ENCODE measurements at regions not wholly inside any gene's neighbourhood (a gene's known extent, or its start where the extent isn't known, plus 50 kb on each side); places are given as distances from the start of the nearest gene placed in this dataset.

DNA sequence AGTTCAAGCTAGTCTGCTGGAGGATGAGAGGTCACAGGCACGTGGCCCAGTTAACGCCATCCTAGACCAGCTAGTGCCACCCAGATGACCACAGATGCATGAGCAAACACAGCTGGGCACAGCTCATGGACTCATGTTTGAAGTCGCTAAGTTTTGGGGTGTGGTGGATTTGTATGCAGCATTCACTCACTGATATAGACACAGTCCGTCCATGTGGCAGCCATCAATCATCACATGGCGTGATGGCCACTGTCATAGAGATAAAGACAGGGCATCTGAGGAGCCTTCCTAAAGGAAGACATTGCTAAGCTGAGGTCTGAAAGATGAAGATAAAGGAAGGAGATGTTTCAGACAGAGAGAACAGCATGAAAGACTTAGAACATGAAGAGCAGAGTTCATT lies 154.4 kb upstream of the JAG1 start:
- no peak for TF ChIP-seq POLR2A (IDR thresholded peaks at IDR 0.05)
- TF ChIP-seq, protein P1, sequence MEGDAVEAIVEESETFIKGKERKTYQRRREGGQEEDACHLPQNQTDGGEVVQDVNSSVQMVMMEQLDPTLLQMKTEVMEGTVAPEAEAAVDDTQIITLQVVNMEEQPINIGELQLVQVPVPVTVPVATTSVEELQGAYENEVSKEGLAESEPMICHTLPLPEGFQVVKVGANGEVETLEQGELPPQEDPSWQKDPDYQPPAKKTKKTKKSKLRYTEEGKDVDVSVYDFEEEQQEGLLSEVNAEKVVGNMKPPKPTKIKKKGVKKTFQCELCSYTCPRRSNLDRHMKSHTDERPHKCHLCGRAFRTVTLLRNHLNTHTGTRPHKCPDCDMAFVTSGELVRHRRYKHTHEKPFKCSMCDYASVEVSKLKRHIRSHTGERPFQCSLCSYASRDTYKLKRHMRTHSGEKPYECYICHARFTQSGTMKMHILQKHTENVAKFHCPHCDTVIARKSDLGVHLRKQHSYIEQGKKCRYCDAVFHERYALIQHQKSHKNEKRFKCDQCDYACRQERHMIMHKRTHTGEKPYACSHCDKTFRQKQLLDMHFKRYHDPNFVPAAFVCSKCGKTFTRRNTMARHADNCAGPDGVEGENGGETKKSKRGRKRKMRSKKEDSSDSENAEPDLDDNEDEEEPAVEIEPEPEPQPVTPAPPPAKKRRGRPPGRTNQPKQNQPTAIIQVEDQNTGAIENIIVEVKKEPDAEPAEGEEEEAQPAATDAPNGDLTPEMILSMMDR (IDR thresholded peaks at IDR 0.05), result no peak
- Histone ChIP-seq H3K4me1 (no peaks in the 10 kb centered on the region), H3K27me3 (no peaks in the 10 kb centered on the region), H3K27ac (no peak overlapping the region), H3K9me3 (no peaks in the 10 kb centered on the region), H3K36me3 (no peaks in the 10 kb centered on the region), H3K4me3 (no peak overlapping the region)
- no peak for DNase-seq

DNA sequence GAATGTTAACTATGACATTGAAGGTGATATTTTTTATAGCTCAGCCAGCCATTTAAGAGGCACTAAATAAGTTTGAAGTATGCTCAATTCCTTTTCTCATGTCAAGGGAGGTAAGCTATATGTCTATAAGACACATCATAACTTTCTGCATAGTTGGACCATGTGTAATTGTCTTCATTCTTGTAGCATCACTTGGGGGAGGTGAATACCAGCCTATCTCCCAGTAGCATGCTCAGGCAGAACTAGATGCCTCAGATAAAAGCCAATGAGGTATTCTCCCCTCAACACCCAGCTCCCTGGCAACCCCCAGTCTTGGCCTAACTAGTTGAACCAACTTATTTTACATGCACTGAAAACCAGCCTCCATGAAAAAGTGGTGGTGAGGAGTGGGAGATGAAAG lies 158.3 kb upstream of the JAG1 start:
- H3K36me3 ChIP-seq, result no peaks in the 10 kb centered on the region
- no peak overlapping the region for H3K4me3 ChIP-seq
- H3K4me1 ChIP-seq, result no peaks in the 10 kb centered on the region
- no peaks in the 10 kb centered on the region for H3K9me3 ChIP-seq
- no peak for DNase-seq
- H3K27ac ChIP-seq, result no peak overlapping the region
- H3K27me3 ChIP-seq, result no peaks in the 10 kb centered on the region
- TF ChIP-seq POLR2A (IDR thresholded peaks at IDR 0.05), result no peak
- TF ChIP-seq, protein P1 (IDR thresholded peaks at IDR 0.05), result no peak

DNA sequence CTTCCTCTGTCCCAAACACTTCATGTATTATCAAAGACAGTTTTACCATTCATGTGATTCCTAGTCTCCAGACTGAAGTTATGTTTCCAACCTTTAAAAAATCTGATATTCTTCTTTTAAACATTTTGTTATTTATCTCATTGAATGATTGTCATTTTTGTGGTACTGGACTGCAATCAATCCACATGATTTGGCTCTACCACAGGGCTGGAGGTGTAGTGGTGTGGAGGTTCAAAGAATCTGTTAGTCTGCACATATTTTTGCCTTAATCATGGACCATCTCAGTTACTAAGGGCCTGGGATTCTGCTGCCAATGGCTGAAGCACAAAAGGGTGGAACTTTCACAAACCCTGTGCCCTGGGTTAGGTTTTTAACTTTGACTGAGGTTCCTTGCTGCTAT lies 164.1 kb upstream of the JAG1 start:
- peaks cover 0 to 5% (median 0%) of the 10 kb centered on the region in 4 donors for H3K9me3 ChIP-seq
- no peak for DNase-seq
- TF ChIP-seq POLR2A (IDR thresholded peaks at IDR 0.05), result no peak
- TF ChIP-seq, protein P1 (IDR thresholded peaks at IDR 0.05), result no peak
- H3K27me3 ChIP-seq, result no peaks in the 10 kb centered on the region
- no peak overlapping the region for H3K4me3 ChIP-seq
- H3K27ac ChIP-seq, result no peak overlapping the region
- no peaks in the 10 kb centered on the region for H3K4me1 ChIP-seq
- H3K36me3 ChIP-seq, result no peaks in the 10 kb centered on the region

DNA sequence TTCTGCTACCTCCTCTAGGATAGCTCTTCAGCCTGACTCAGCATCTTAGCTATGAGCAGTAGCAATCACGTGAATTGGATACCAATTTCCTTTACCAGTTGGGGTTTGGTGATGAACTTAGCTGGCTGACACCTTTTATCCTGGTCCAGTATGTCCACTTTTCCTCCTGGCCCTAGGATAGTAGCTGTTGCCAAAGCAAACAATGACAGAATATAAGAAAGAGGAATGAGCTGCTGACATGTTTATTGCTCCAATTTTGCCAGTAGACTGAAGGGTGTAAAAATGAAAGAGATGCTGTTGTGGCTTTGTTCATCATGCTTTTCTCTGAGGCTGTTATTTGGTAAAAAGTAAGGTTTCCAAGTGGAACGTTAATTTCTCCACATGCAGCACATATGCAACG lies 168.3 kb upstream of the JAG1 start:
- Histone ChIP-seq H3K4me3 (no peak overlapping the region), H3K9me3 (peaks cover 0 to 5% (median 0%) of the 10 kb centered on the region in 4 donors), H3K36me3 (no peaks in the 10 kb centered on the region), H3K27ac (no peak overlapping the region), H3K27me3 (no peaks in the 10 kb centered on the region), H3K4me1 (no peaks in the 10 kb centered on the region)
- no peak for TF ChIP-seq POLR2A (IDR thresholded peaks at IDR 0.05)
- TF ChIP-seq, protein P1 (IDR thresholded peaks at IDR 0.05), result no peak
- no peak for DNase-seq

DNA sequence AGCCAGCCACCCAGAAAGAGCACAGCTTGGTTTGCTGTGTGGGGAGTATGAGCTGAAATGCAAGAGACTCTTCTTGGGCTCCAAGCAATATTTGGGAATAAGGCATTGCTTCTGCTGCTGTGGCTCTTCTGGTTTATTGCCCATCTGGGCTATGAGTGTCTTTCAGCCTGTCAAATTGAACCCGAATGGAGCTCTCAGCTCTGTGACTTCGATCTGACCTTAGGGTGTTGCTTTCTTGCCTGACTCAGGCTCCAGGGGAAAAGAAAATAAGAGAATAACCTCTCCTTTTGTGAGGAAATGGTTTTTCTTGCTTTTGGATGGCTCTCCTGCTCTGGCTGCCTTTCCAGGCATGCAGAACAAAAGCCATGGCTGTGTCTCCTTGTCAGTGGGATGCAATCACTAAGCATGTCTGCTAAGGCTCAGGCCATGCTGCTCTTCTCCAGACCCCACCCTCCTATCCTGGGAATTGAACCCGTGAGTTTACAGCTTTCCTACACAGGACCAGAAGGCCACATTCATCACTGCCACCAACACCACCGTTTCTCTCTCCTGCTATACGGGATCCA lies 169.4 kb upstream of the JAG1 start:
- H3K4me3 ChIP-seq, result no peak overlapping the region
- TF ChIP-seq, protein P1 (IDR thresholded peaks at IDR 0.05), result no peak
- TF ChIP-seq POLR2A (IDR thresholded peaks at IDR 0.05), result no peak
- H3K9me3 ChIP-seq, result peaks cover 0 to 5% (median 0%) of the 10 kb centered on the region in 4 donors
- no peaks in the 10 kb centered on the region for H3K36me3 ChIP-seq
- no peak overlapping the region for H3K27ac ChIP-seq
- DNase-seq, result no peak
- H3K27me3 ChIP-seq, result no peaks in the 10 kb centered on the region
- no peaks in the 10 kb centered on the region for H3K4me1 ChIP-seq

DNA sequence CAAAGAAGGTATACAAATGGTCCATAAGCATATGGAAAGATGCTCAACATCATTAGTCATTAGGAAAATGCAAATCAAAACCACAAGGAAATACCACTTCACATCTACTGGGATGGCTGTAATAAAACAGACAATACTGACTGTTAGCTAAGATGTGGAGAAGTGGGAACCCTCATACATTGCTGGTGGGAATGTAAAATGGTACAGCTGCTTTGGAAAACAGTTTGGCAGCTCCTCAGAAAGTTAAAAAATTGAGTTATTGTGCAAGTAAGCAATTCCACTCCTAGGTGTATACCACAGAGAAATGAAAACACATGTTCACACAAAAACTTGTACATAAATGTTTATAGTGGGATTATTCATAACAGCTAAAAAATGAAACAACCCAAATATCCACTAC lies 173.0 kb upstream of the JAG1 start:
- Histone ChIP-seq H3K27ac (no peak overlapping the region), H3K36me3 (no peaks in the 10 kb centered on the region), H3K27me3 (no peaks in the 10 kb centered on the region), H3K4me3 (no peak overlapping the region), H3K9me3 (peaks cover 0 to 3% (median 0%) of the 10 kb centered on the region in 4 donors), H3K4me1 (no peaks in the 10 kb centered on the region)
- TF ChIP-seq POLR2A (IDR thresholded peaks at IDR 0.05), result no peak
- TF ChIP-seq, protein P1 (IDR thresholded peaks at IDR 0.05), result no peak
- DNase-seq, result no peak

All from Peyer's patch (tissue), 4 donors.